ENCODE measurements at regions not wholly inside any gene's neighbourhood (a gene's known extent, or its start where the extent isn't known, plus 50 kb on each side); places are given as distances from the start of the nearest gene placed in this dataset.

- TF ChIP-seq CTCF (IDR thresholded peaks at IDR 0.05) = no peak
- TF ChIP-seq POLR2A (IDR thresholded peaks at IDR 0.05) = no peak
Observed at GRCh38 chr6:164283574-164283973, 869.1 kb downstream of the QKI start.
